ENCODE measurements at regions not wholly inside any gene's neighbourhood (a gene's known extent, or its start where the extent isn't known, plus 50 kb on each side); places are given as distances from the start of the nearest gene placed in this dataset.

DNA sequence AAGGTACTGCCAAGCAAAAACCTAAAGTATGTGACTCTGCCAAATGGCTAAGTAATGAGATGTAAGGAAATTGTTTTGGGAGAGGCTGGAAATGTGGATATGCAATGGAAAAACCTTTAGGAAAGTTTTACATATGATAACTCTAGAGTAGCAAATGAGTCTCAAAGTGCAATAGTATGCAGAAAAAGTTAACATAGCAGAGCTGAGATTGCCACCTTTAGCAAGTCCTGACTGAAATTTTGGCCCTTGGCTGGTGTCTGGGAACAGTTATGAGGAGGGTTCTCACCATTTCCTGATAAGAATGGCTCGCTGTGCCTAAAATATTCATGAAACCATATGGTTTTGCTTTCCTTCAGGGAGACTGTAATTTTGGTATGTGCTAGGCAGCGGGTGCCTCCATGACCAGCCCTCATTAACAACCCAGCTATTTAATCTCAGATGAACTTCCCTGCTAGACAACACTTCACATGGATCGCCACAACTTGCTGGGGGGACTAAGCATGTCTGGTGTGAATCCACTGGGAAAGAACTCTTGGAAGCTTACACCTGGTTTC is 72.3 kb upstream of the ERBB4 start:
- no peaks in the 10 kb centered on the region for H3K79me2 ChIP-seq (ENCODE audit: control insufficient read depth, insufficient read depth, low read length)
- no peak for FAIRE-seq
- no peak for DNase-seq (ENCODE audit: low read depth, low spot score)
- H3K4me2 ChIP-seq (ENCODE audit: insufficient read depth, low read length), result no peak overlapping the region
- no peaks in the 10 kb centered on the region for H4K20me1 ChIP-seq (replicated peaks; ENCODE audit: control insufficient read depth, extremely low read depth, insufficient read depth, low read length)
- BruUV-seq (replicated peaks), result no TSS peak
- dilution Hi-C loops (cut with MboI; ENCODE audit: extremely low pct_ligation_motif_present, low sequenced_read_pairs), result no loop called here
- H3K27ac ChIP-seq (ENCODE audit: insufficient read depth, low read depth, low read length), result no peak overlapping the region
- CTCF ChIA-PET, result no interaction called here
- H3K9me1 ChIP-seq (replicated peaks; ENCODE audit: control insufficient read depth, extremely low read depth, insufficient read depth, low read length), result no peaks in the 10 kb centered on the region
- intact Hi-C loops (cut with micrococcal nuclease), result no loop called here
- POLR2A ChIA-PET, result no interaction called here
- H3K9ac ChIP-seq (replicated peaks; ENCODE audit: extremely low read depth, insufficient read depth, low read length), result no peak overlapping the region
- H3K4me1 ChIP-seq (ENCODE audit: control insufficient read depth, extremely low read depth, insufficient read depth, low read length), result no peaks in the 10 kb centered on the region
- no peak overlapping the region for H3K4me3 ChIP-seq (replicated peaks in 1 of 3; ENCODE audit: insufficient read depth in 1 of 3, low read depth in 1 of 3, low read length in 3 of 3)
- H3K27me3 ChIP-seq (ENCODE audit: control insufficient read depth in 2 of 2, insufficient read depth in 2 of 2, low read length in 2 of 2), result no peaks in the 10 kb centered on the region
- no peaks in the 10 kb centered on the region for H3K36me3 ChIP-seq (ENCODE audit: control insufficient read depth in 2 of 2, extremely low read depth in 1 of 2, insufficient read depth in 2 of 2, low read length in 2 of 2)
- TF ChIP-seq JUN (IDR thresholded peaks at IDR 0.05; ENCODE audit: borderline replicate concordance, insufficient read depth, insufficient read length, low read depth) (no peak), GATA2 (IDR thresholded peaks at IDR 0.05; ENCODE audit: insufficient read depth, insufficient read length, low read depth, low read length) (no peak), EZH2 (IDR thresholded peaks at IDR 0.05; ENCODE audit: borderline replicate concordance, low read depth, low read length, severe bottlenecking) (no peak), POLR2AphosphoS5 (IDR thresholded peaks at IDR 0.05; ENCODE audit: insufficient read depth, low read depth, low read length) (no peak), POLR2A (IDR thresholded peaks at IDR 0.05; ENCODE audit: low read depth, low read length) (no peak), FOS (IDR thresholded peaks at IDR 0.05; ENCODE audit: borderline replicate concordance, insufficient read depth, low read length) (no peak), MYC (IDR thresholded peaks at IDR 0.05; ENCODE audit: low read depth, low read length) (no peak)
- TF ChIP-seq, protein P1, sequence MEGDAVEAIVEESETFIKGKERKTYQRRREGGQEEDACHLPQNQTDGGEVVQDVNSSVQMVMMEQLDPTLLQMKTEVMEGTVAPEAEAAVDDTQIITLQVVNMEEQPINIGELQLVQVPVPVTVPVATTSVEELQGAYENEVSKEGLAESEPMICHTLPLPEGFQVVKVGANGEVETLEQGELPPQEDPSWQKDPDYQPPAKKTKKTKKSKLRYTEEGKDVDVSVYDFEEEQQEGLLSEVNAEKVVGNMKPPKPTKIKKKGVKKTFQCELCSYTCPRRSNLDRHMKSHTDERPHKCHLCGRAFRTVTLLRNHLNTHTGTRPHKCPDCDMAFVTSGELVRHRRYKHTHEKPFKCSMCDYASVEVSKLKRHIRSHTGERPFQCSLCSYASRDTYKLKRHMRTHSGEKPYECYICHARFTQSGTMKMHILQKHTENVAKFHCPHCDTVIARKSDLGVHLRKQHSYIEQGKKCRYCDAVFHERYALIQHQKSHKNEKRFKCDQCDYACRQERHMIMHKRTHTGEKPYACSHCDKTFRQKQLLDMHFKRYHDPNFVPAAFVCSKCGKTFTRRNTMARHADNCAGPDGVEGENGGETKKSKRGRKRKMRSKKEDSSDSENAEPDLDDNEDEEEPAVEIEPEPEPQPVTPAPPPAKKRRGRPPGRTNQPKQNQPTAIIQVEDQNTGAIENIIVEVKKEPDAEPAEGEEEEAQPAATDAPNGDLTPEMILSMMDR (IDR thresholded peaks at IDR 0.05; ENCODE audit: extremely low read depth in 1 of 2, insufficient read depth in 1 of 2, low read depth in 1 of 2, low read length in 2 of 2), result no peak
- TF ChIP-seq, protein P2, sequence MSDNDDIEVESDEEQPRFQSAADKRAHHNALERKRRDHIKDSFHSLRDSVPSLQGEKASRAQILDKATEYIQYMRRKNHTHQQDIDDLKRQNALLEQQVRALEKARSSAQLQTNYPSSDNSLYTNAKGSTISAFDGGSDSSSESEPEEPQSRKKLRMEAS (IDR thresholded peaks at IDR 0.05; ENCODE audit: insufficient read depth, insufficient read length), result no peak
- H3K9me3 ChIP-seq (replicated peaks; ENCODE audit: control insufficient read depth, insufficient read depth, low read length), result no peaks in the 10 kb centered on the region
- H2AFZ ChIP-seq (ENCODE audit: low read depth, low read length), result no peak overlapping the region
